Loucy (cell line): ENCODE measurements at regions not wholly inside any gene's neighbourhood (a gene's known extent, or its start where the extent isn't known, plus 50 kb on each side); places are given as distances from the start of the nearest gene placed in this dataset.

Source experiments
- EZH2phosphoT487 ChIP-seq: fragments of 200-600 bp; IDR thresholded peaks from 2 replicates; pipeline ENCODE4 v1.6.1; 2018; ENCODE audit warnings: antibody characterized with exemption, mild to moderate bottlenecking, moderate library complexity, borderline replicate concordance
- TF ChIP-seq, protein P1 (sequence below): fragments of 200-600 bp; sonication (generic); conservative IDR thresholded peaks from 2 replicates; pipeline ENCODE4 v1.5.1; 2014; ENCODE audit warnings: mild to moderate bottlenecking, antibody characterized with exemption, low read length

DNA sequence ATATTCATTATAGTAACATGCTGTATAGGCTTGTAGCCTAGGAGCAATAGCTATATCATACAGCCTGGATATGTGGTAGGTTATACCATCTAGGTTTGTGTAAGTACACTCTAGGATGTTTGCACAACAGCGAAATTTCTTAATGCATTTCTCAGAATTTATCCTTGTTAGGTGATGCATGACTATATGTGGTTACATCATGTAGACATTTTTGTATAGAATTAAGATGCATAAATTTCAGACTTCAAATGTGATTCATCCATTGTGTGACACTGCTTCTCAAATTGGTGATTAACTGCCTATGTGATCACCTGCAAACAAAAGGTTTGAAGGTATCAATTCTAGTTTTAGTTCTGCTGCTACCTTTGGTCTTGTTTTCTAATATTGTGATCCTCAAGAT is 1787.0 kb upstream of the PIK3C3 start:
- TF ChIP-seq EZH2phosphoT487: no peak
- TF ChIP-seq, protein P1, sequence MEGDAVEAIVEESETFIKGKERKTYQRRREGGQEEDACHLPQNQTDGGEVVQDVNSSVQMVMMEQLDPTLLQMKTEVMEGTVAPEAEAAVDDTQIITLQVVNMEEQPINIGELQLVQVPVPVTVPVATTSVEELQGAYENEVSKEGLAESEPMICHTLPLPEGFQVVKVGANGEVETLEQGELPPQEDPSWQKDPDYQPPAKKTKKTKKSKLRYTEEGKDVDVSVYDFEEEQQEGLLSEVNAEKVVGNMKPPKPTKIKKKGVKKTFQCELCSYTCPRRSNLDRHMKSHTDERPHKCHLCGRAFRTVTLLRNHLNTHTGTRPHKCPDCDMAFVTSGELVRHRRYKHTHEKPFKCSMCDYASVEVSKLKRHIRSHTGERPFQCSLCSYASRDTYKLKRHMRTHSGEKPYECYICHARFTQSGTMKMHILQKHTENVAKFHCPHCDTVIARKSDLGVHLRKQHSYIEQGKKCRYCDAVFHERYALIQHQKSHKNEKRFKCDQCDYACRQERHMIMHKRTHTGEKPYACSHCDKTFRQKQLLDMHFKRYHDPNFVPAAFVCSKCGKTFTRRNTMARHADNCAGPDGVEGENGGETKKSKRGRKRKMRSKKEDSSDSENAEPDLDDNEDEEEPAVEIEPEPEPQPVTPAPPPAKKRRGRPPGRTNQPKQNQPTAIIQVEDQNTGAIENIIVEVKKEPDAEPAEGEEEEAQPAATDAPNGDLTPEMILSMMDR: no peak
